HL-60 (cell line): ENCODE measurements at regions not wholly inside any gene's neighbourhood (a gene's known extent, or its start where the extent isn't known, plus 50 kb on each side); places are given as distances from the start of the nearest gene placed in this dataset.
"Not testable (repeated sequence)": the region's sequence is repeated elsewhere in the genome, so short reads cannot be mapped to it uniquely, and the experiment has no call there.

Experiments
- POLR2AphosphoS5 ChIP-seq: IDR thresholded peaks from 2 replicates; pipeline ENCODE4 v1.6.1; 2012; ENCODE audit warnings: low read depth
- SPI1 ChIP-seq: IDR thresholded peaks from 2 replicates; pipeline ENCODE4 v1.6.1; 2012; ENCODE audit warnings: low read depth, mild to moderate bottlenecking, borderline replicate concordance
- TF ChIP-seq, protein P1 (sequence below): IDR thresholded peaks from one replicate; pipeline ENCODE4 v1.5.1; 2011; ENCODE audit warnings: low read length, control low read depth, inconsistent platforms; ENCODE audit not compliant: insufficient read depth
- TF ChIP-seq, protein P2 (sequence below): IDR thresholded peaks from 2 replicates; pipeline ENCODE4 v1.6.1; 2012; ENCODE audit warnings: low read depth; ENCODE audit not compliant: insufficient replicate concordance

DNA sequence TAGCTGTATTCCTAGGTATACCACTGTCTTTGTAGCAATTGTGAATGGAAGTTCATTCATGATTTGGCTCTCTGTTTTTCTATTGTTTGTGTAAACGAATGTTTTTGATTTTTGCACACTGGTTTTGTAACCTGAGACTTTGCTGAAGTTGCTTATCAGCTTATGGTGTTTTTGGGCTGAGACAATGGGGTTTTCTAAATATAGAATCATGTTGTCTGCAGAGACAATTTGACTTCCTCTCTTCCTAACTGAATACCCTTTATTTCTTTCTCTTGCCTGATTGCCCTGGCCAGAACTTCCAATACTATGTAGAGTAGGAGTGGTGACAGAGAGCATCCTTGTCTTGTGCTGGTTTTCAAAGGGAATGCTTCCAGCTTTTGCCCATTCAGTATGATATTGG is 761.6 kb upstream of the NCAM2 start:
- TF ChIP-seq, protein P1, sequence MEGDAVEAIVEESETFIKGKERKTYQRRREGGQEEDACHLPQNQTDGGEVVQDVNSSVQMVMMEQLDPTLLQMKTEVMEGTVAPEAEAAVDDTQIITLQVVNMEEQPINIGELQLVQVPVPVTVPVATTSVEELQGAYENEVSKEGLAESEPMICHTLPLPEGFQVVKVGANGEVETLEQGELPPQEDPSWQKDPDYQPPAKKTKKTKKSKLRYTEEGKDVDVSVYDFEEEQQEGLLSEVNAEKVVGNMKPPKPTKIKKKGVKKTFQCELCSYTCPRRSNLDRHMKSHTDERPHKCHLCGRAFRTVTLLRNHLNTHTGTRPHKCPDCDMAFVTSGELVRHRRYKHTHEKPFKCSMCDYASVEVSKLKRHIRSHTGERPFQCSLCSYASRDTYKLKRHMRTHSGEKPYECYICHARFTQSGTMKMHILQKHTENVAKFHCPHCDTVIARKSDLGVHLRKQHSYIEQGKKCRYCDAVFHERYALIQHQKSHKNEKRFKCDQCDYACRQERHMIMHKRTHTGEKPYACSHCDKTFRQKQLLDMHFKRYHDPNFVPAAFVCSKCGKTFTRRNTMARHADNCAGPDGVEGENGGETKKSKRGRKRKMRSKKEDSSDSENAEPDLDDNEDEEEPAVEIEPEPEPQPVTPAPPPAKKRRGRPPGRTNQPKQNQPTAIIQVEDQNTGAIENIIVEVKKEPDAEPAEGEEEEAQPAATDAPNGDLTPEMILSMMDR: not testable (repeated sequence)
- not testable (repeated sequence) for TF ChIP-seq SPI1, POLR2AphosphoS5
- TF ChIP-seq, protein P2, sequence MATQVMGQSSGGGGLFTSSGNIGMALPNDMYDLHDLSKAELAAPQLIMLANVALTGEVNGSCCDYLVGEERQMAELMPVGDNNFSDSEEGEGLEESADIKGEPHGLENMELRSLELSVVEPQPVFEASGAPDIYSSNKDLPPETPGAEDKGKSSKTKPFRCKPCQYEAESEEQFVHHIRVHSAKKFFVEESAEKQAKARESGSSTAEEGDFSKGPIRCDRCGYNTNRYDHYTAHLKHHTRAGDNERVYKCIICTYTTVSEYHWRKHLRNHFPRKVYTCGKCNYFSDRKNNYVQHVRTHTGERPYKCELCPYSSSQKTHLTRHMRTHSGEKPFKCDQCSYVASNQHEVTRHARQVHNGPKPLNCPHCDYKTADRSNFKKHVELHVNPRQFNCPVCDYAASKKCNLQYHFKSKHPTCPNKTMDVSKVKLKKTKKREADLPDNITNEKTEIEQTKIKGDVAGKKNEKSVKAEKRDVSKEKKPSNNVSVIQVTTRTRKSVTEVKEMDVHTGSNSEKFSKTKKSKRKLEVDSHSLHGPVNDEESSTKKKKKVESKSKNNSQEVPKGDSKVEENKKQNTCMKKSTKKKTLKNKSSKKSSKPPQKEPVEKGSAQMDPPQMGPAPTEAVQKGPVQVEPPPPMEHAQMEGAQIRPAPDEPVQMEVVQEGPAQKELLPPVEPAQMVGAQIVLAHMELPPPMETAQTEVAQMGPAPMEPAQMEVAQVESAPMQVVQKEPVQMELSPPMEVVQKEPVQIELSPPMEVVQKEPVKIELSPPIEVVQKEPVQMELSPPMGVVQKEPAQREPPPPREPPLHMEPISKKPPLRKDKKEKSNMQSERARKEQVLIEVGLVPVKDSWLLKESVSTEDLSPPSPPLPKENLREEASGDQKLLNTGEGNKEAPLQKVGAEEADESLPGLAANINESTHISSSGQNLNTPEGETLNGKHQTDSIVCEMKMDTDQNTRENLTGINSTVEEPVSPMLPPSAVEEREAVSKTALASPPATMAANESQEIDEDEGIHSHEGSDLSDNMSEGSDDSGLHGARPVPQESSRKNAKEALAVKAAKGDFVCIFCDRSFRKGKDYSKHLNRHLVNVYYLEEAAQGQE: not testable (repeated sequence)
